K562 (cell line): ENCODE measurements at regions not wholly inside any gene's neighbourhood (a gene's known extent, or its start where the extent isn't known, plus 50 kb on each side); places are given as distances from the start of the nearest gene placed in this dataset.

Experiments
- BHLHE40 ChIP-seq: IDR thresholded peaks from 2 replicates; pipeline ENCODE4 v1.6.1; 2011; ENCODE audit warnings: low read length, improper control_type of control experiment
- BRD9 ChIP-seq: fragments of 450-650 bp; IDR thresholded peaks from 2 replicates; pipeline ENCODE4 v1.6.1; 2018; ENCODE audit warnings: low read depth; ENCODE audit not compliant: partially characterized antibody
- CEBPG ChIP-seq, 3 experiments: fragments of 200-800 bp in 1 of 3; sonication (Bioruptor generic) in 1 of 3; sonication (generic) in 1 of 3; formaldehyde crosslinking in 1 of 3; IDR thresholded peaks in 2 of 3; conservative IDR thresholded peaks in 1 of 3; 2 replicates each; pipeline versions ENCODE4 v1.6.1 to v1.8.0; 2016 to 2022; ENCODE audit warnings: missing compliant biosample characterization in 2 of 3, missing genetic modification characterization in 2 of 3, mild to moderate bottlenecking in 1 of 3, missing genetic modification reagents in 1 of 3
- FOXJ3 ChIP-seq: sonication (generic); formaldehyde crosslinking; IDR thresholded peaks from 2 replicates; pipeline ENCODE4 v1.4.0; 2020; ENCODE audit warnings: mild to moderate bottlenecking, missing genetic modification reagents
- GTF2A2 ChIP-seq: IDR thresholded peaks from 2 replicates; pipeline ENCODE4 v1.6.1; 2016; ENCODE audit warnings: mild to moderate bottlenecking, missing genetic modification characterization, missing compliant biosample characterization
- HDAC3 ChIP-seq: fragments of 450-650 bp; IDR thresholded peaks from 2 replicates; pipeline ENCODE4 v1.6.1; 2018; ENCODE audit warnings: borderline replicate concordance, mild to moderate bottlenecking, moderate library complexity; ENCODE audit not compliant: partially characterized antibody
- MYC ChIP-seq, 2 experiments: fragments of 250-450 bp in 1 of 2; sonication (Bioruptor Pico) in 1 of 2; IDR thresholded peaks; 2 replicates each; pipeline versions ENCODE4 v1.5.1 to v1.6.1; 2012 to 2021; ENCODE audit warnings: low read depth in 2 of 2, borderline replicate concordance in 1 of 2, improper control_type of control experiment in 1 of 2, low read length in 1 of 2, mild to moderate bottlenecking in 1 of 2, moderate library complexity in 1 of 2
- RBM15 ChIP-seq: fragments of 200-400 bp; formaldehyde crosslinking; IDR thresholded peaks from 2 replicates; pipeline ENCODE4 v1.6.1; 2018; ENCODE audit warnings: mild to moderate bottlenecking, low read length, moderate library complexity; ENCODE audit not compliant: insufficient read depth
- SETDB1 ChIP-seq: IDR thresholded peaks from one replicate; pipeline ENCODE4 v1.6.1; 2012; ENCODE audit warnings: low read length, control low read depth, inconsistent platforms
- SIN3A ChIP-seq, 2 experiments: fragments of 150-350 bp in 1 of 2; IDR thresholded peaks; 2 replicates each; pipeline ENCODE4 v1.6.1; 2011 to 2016; ENCODE audit warnings: borderline replicate concordance in 2 of 2, low read depth in 2 of 2, low read length in 2 of 2, mild to moderate bottlenecking in 2 of 2, moderate library complexity in 2 of 2; ENCODE audit not compliant: control insufficient read depth in 1 of 2
- SIRT6 ChIP-seq: IDR thresholded peaks from one replicate; pipeline ENCODE4 v1.6.1; 2012; ENCODE audit warnings: low read depth, mild to moderate bottlenecking, control low read depth, inconsistent platforms, low read length, moderate library complexity
- SMC3 ChIP-seq: conservative IDR thresholded peaks from 2 replicates; pipeline ENCODE4 v1.6.1; 2011; ENCODE audit warnings: low read depth, low read length, improper control_type of control experiment; ENCODE audit not compliant: insufficient read depth
- SREBF2 ChIP-seq: sonication (generic); formaldehyde crosslinking; IDR thresholded peaks from 2 replicates; pipeline ENCODE4 v1.4.0; 2020; ENCODE audit warnings: mild to moderate bottlenecking, missing genetic modification reagents
- TAF1 ChIP-seq: IDR thresholded peaks from 2 replicates; pipeline ENCODE4 v1.6.1; 2011; ENCODE audit warnings: mild to moderate bottlenecking, low read length, moderate library complexity; ENCODE audit not compliant: insufficient read depth, control insufficient read depth, severe bottlenecking; ENCODE audit errors: extremely low read depth
- ZBTB26 ChIP-seq: fragments of 450-650 bp; formaldehyde crosslinking; IDR thresholded peaks from 2 replicates; pipeline ENCODE4 v1.4.0; 2022; ENCODE audit warnings: missing genetic modification characterization
- ZFX ChIP-seq: sonication (generic); formaldehyde crosslinking; IDR thresholded peaks from 2 replicates; pipeline ENCODE4 v1.8.0; 2022; ENCODE audit warnings: mild to moderate bottlenecking, missing genetic modification reagents, moderate library complexity
- ZKSCAN1 ChIP-seq: fragments of 150-350 bp; IDR thresholded peaks from 2 replicates; pipeline ENCODE4 v1.6.1; 2016; ENCODE audit warnings: low read depth, low read length
- ZKSCAN8 ChIP-seq: fragments of 200-800 bp; sonication (Bioruptor generic); IDR thresholded peaks from 2 replicates; pipeline ENCODE4 v1.6.1; 2016; ENCODE audit warnings: missing genetic modification characterization, missing compliant biosample characterization
- ZNF12 ChIP-seq: sonication (generic); formaldehyde crosslinking; IDR thresholded peaks from 2 replicates; pipeline ENCODE4 v1.4.0; 2020; ENCODE audit warnings: mild to moderate bottlenecking, missing genetic modification reagents
- ZNF175 ChIP-seq: fragments of 200-800 bp; sonication (Bioruptor generic); IDR thresholded peaks from 2 replicates; pipeline ENCODE4 v1.6.1; 2016; ENCODE audit warnings: low read depth, mild to moderate bottlenecking, missing genetic modification characterization, missing compliant biosample characterization
- ZNF511 ChIP-seq: sonication (generic); formaldehyde crosslinking; IDR thresholded peaks from 2 replicates; pipeline ENCODE4 v1.8.0; 2022; ENCODE audit warnings: mild to moderate bottlenecking, missing genetic modification reagents
- ZNF764 ChIP-seq: fragments of 250-450 bp; sonication (Bioruptor Pico); IDR thresholded peaks from 2 replicates; pipeline ENCODE4 v1.4.0; 2020; ENCODE audit warnings: low read depth, mild to moderate bottlenecking, moderate library complexity

- TF ChIP-seq ZBTB26, result no peak
- no peak for TF ChIP-seq ZNF764 (CRISPR knock-in tag)
- peak; percentile 45; the same call in 1 of the 2 replicates for TF ChIP-seq SMC3
- TF ChIP-seq ZKSCAN8 (CRISPR knock-in tag), result no peak
- TF ChIP-seq BHLHE40, result no peak
- no peak for TF ChIP-seq ZFX (CRISPR knock-in tag)
- TF ChIP-seq HDAC3, result no peak
- no peak for TF ChIP-seq RBM15
- no peak for TF ChIP-seq FOXJ3 (CRISPR knock-in tag)
- no peak for TF ChIP-seq ZNF511 (CRISPR knock-in tag)
- no peak for TF ChIP-seq SETDB1
- TF ChIP-seq CEBPG (CRISPR knock-in tag; IDR thresholded peaks at IDR 0.05), result no peak
- TF ChIP-seq CEBPG (tag; conservative IDR thresholded peaks at IDR 0.05 in 1 of 2, IDR thresholded peaks at IDR 0.05 in 1 of 2), result no peak
- no peak for TF ChIP-seq SIN3A (IDR thresholded peaks at IDR 0.05; ENCODE audit: borderline replicate concordance in 2 of 2, control insufficient read depth in 1 of 2, low read depth in 2 of 2, low read length in 2 of 2)
- no peak for TF ChIP-seq SREBF2 (CRISPR knock-in tag)
- no peak for TF ChIP-seq ZNF175 (CRISPR knock-in tag)
- TF ChIP-seq SIRT6, result no peak
- TF ChIP-seq GTF2A2 (tag), result no peak
- no peak for TF ChIP-seq ZKSCAN1
- 0 out of 2 replicates have a peak, but pooled peaks have one; percentile 11 for TF ChIP-seq MYC (IDR thresholded peaks at IDR 0.05; ENCODE audit: low read depth, low read length)
- TF ChIP-seq MYC (CRISPR knock-in tag; IDR thresholded peaks at IDR 0.05; ENCODE audit: borderline replicate concordance, low read depth), result no peak
- TF ChIP-seq BRD9, result no peak
- no peak for TF ChIP-seq TAF1
- TF ChIP-seq ZNF12 (CRISPR knock-in tag), result no peak
Observed at GRCh38 chrX:115892787-115893671, 277.5 kb upstream of the AGTR2 start (continued).
